Pancreas (tissue), 10 donors: ENCODE measurements at regions not wholly inside any gene's neighbourhood (a gene's known extent, or its start where the extent isn't known, plus 50 kb on each side); places are given as distances from the start of the nearest gene placed in this dataset.

ENCODE experiments used
- ATAC-seq, 4 donors: fragments of 200-7000 bp; cut with Tn5 transposase; one replicate each; pipeline versions ENCODE4 v1.8.0 to v1.9.1; 2020; ENCODE audit warnings: mild to moderate bottlenecking in 4 of 4, moderate library complexity in 4 of 4
- DNase-seq, 6 donors: peaks; one replicate each; pipeline ENCODE4 v3.0.0-alpha.2; 2020
- FAIRE-seq: peaks from 2 replicates; lab custom pipeline; 2012; peaks lifted over from hg19 to GRCh38; lab: Jason Lieb, UNC
- H3K27ac ChIP-seq, 4 donors: fragments of 200-600 bp; sonication (generic); 1 replicate in 3 of 4; 2 replicates in 1 of 4; pipeline versions ENCODE4 v1.5.0 to v1.8.0; 2020
- H3K27me3 ChIP-seq, 4 donors: fragments of 200-600 bp; one replicate each; pipeline ENCODE4 v1.8.0; 2021
- H3K36me3 ChIP-seq, 3 donors: fragments of 200-600 bp; sonication (generic) in 1 of 3; one replicate each; pipeline versions ENCODE4 v1.5.0 to v1.8.0; 2020 to 2021
- H3K4me1 ChIP-seq, 3 donors: fragments of 200-600 bp; one replicate each; pipeline ENCODE4 v1.8.0; 2021
- H3K4me3 ChIP-seq, 4 donors: fragments of 200-600 bp; sonication (generic) in 2 of 4; one replicate each; pipeline versions ENCODE4 v1.5.0 to v1.8.0; 2020 to 2021
- H3K9me3 ChIP-seq, 4 donors: fragments of 200-600 bp; one replicate each; pipeline ENCODE4 v1.8.0; 2021
- CTCF ChIP-seq, 4 donors: fragments of 200-600 bp; sonication (generic) in 3 of 4; IDR thresholded peaks; one replicate each; pipeline versions ENCODE4 v1.5.0 to v1.8.0; 2021; ENCODE audit warnings: antibody characterized with exemption in 4 of 4
- WGBS, 2 donors: extraction: QIAGEN DNeasy Blood & Tissue Kit; methylation state at CpG; one replicate each; pipeline ENCODE4 v1.1.7; 2013; 5-methylcytosine and 5-hydroxymethylcytosine counted together
- intact Hi-C, 3 donors: fragments of 100-400 bp; cut with DNase I; formaldehyde crosslinking; loops; one replicate each; pipeline versions ENCODE4 v1.11.1 to v1.14.2; 2022
- donor health status: healthy with polysubstance abuse.
- donor health status: DM: no; HTN: no; CAD: no; lungs with moderate emphysema.
- donor health status: DM: no; HTN: no; CAD: no.
- donor health status: control.
- donor health status: control.
- donor health status: Bipolar disorder and iron deficiency.
- donor health status: DM: yes; HTN: yes; CAD: no.
- donor health status: DM: no; HTN: no; CAD: no.
- donor health status: DM: no; HTN: no; CAD: no.
- donor health status: DM: yes; HTN: yes; CAD: no.

GRCh38 chr18:64415218-64415617, 266.3 kb upstream of the LINC00305 start:
- no peak for TF ChIP-seq CTCF (IDR thresholded peaks at IDR 0.05)
- FAIRE-seq = no peak
- Histone ChIP-seq H3K27ac (no peak overlapping the region), H3K27me3 (no peaks in the 10 kb centered on the region), H3K9me3 (no peaks in the 10 kb centered on the region), H3K4me3 (no peak overlapping the region), H3K36me3 (no peaks in the 10 kb centered on the region), H3K4me1 (no peaks in the 10 kb centered on the region)
- intact Hi-C loops = no loop called here
- DNase-seq = no peak
- 73 to 79% methylated on average over 2 of the region's 2 CpGs for WGBS, 2 donors
- no peak for ATAC-seq

- DNase-seq (no peak), FAIRE-seq (no peak), ATAC-seq (no peak)
- no peaks in the 10 kb centered on the region for H3K4me1 ChIP-seq
- TF ChIP-seq CTCF (IDR thresholded peaks at IDR 0.05) = no peak
- H3K36me3 ChIP-seq = no peaks in the 10 kb centered on the region
- no peak overlapping the region for H3K4me3 ChIP-seq
- no peak overlapping the region for H3K27ac ChIP-seq
- H3K9me3 ChIP-seq = no peaks in the 10 kb centered on the region
- intact Hi-C loops = no loop called here
- no peaks in the 10 kb centered on the region for H3K27me3 ChIP-seq
- WGBS, 2 donors = 55 to 62% methylated on average over 6 of the region's 6 CpGs
These were observed 261.8 kb upstream of the LINC00305 start for GRCh38 chr18:64410685-64411084.

GRCh38 chr18:64409511-64409910, 260.6 kb upstream of the LINC00305 start:
- intact Hi-C loops = no loop called here
- DNase-seq = no peak
- Histone ChIP-seq H3K4me1 (no peaks in the 10 kb centered on the region), H3K4me3 (no peak overlapping the region), H3K9me3 (no peaks in the 10 kb centered on the region), H3K36me3 (no peaks in the 10 kb centered on the region), H3K27ac (no peak overlapping the region), H3K27me3 (no peaks in the 10 kb centered on the region)
- peak in 3 of 4 donors; percentile 31 to 38 (median 32) for ATAC-seq
- TF ChIP-seq CTCF (IDR thresholded peaks at IDR 0.05) = peak in 3 of 4 donors; percentile 32 to 39 (median 37)
- FAIRE-seq = no peak

- DNase-seq (no peak), ATAC-seq (no peak), FAIRE-seq (no peak)
- intact Hi-C loops = no loop called here
- no peak overlapping the region for H3K4me3 ChIP-seq
- no peak for TF ChIP-seq CTCF (IDR thresholded peaks at IDR 0.05)
- H3K27ac ChIP-seq = no peak overlapping the region
- no peaks in the 10 kb centered on the region for H3K27me3 ChIP-seq
- no peaks in the 10 kb centered on the region for H3K4me1 ChIP-seq
- H3K9me3 ChIP-seq = no peaks in the 10 kb centered on the region
- H3K36me3 ChIP-seq = no peaks in the 10 kb centered on the region
- 17 to 21% methylated on average over 2 of the region's 2 CpGs for WGBS, 2 donors
These were observed 258.7 kb upstream of the LINC00305 start for GRCh38 chr18:64407606-64408005.

GRCh38 chr18:64405161-64405560, 256.3 kb upstream of the LINC00305 start:
- TF ChIP-seq CTCF (IDR thresholded peaks at IDR 0.05) = no peak
- DNase-seq (no peak), FAIRE-seq (no peak), ATAC-seq (no peak)
- Histone ChIP-seq H3K36me3 (no peaks in the 10 kb centered on the region), H3K27ac (no peak overlapping the region), H3K4me3 (no peak overlapping the region), H3K27me3 (no peaks in the 10 kb centered on the region), H3K9me3 (no peaks in the 10 kb centered on the region), H3K4me1 (no peaks in the 10 kb centered on the region)
- 82 to 86% methylated on average over 4 of the region's 4 CpGs for WGBS, 2 donors
- intact Hi-C loops = no loop called here
